ENCODE measurements at regions not wholly inside any gene's neighbourhood (a gene's known extent, or its start where the extent isn't known, plus 50 kb on each side); places are given as distances from the start of the nearest gene placed in this dataset.
"Not testable (repeated sequence)": the region's sequence is repeated elsewhere in the genome, so short reads cannot be mapped to it uniquely, and the experiment has no call there.

DNA sequence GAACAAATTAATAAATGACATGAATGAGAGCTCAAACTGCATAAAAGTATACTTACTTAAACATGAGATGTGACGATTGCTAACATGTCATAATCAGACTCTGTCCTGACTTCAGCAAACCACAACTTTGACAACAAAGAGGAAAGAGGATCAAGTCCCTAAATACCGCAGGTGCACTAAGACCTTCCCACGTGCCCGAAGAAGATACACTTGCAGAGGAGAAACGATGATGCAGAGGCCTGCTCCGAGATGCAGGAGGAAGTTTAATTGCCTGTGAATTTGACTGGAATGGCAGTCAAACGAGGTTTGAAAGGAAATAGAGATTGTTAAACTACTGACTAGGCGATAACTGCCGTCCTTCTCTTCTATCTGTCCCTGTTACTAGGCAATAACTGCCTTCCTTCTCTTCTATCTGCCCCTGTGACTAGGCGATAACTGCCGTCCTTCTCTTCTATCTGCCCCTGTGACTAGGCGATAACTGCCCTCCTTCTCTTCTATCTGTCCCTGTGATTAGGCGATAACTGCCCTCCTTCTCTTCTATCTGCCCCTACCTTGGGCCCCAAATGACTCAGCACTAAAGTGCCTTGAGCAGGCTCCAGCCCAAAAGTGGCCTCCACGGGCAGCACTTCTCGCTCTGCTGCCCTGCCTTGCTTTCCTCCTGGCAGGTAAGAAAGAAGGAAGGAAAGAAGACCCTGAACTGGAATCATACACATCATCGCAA is 2226.0 kb upstream of the DEFB115 start:
- H3K27ac Mint-ChIP-seq (ENCODE audit: low read depth); ATAC-seq (replicated peaks; ENCODE audit: extremely low read depth, poor library complexity, severe bottlenecking): not testable (repeated sequence)
- peaks cover 20% of the 10 kb centered on the region for H3K9me3 Mint-ChIP-seq

DNA sequence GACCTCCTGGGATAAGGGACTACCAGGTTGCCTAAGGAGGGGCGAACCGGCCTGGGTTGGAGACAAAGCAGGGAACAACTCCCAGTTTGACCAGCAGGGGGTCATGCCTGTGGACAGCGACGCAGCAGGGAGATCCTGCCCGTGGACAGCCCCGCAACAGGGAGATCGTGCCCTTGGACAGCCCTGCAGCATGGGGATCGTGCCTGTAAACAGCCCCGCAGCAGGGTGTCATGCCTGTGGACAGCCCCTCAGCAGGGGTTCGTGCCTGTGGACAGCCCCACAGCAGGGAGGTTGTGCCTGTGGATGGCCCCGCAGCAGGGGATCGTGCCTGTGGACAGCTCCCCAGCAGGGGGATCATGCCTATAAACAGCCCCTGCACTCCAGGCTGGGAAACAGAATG is 2213.2 kb upstream of the DEFB115 start:
- not testable (repeated sequence) for H3K27me3 Mint-ChIP-seq; H3K4me3 Mint-ChIP-seq; ATAC-seq (replicated peaks; ENCODE audit: extremely low read depth, poor library complexity, severe bottlenecking); DNase-seq (ENCODE audit: low spot score in 2 of 2); H3K9me3 Mint-ChIP-seq; H3K27ac Mint-ChIP-seq (ENCODE audit: low read depth); H3K4me1 Mint-ChIP-seq; H3K36me3 Mint-ChIP-seq (ENCODE audit: insufficient read depth)

More for the DNA sequence above, 2226.0 kb upstream of the DEFB115 start:
- not testable (repeated sequence) for H3K36me3 Mint-ChIP-seq (ENCODE audit: insufficient read depth); H3K4me3 Mint-ChIP-seq; DNase-seq (ENCODE audit: low spot score in 2 of 2); H3K27me3 Mint-ChIP-seq; H3K4me1 Mint-ChIP-seq

DNA sequence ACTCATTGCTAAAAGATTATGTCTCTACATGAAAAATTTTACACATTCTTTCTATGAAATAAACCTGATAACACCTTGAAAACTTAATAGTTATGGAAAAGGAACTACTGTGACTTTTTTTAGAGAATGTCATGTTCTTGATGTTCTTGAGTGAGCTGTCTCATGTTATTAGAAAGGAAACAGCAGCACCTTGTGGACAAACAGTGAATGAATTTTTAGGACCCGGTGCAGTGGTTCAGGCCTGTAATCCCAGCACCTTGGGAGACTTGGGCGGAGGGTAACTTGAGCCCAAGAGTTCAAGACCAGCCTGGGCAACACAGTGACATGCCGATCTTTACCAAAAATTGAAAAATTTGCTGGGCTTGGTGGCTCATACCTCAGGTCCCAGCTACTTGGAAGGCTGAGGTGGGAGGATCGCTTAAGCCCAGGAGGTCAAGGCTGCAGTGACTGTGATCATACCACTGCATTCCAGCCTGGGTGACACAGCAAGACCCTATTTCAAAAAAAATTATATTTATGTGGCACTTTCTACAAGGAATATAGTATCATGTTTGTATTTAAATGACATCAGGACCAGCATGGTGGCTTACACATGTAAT is 2207.4 kb upstream of the DEFB115 start:
- H3K36me3 Mint-ChIP-seq (ENCODE audit: insufficient read depth); H3K27ac Mint-ChIP-seq (ENCODE audit: low read depth); H3K4me1 Mint-ChIP-seq; ATAC-seq (replicated peaks; ENCODE audit: extremely low read depth, poor library complexity, severe bottlenecking); H3K9me3 Mint-ChIP-seq; DNase-seq (ENCODE audit: low spot score in 2 of 2); H3K27me3 Mint-ChIP-seq; H3K4me3 Mint-ChIP-seq: not testable (repeated sequence)

DNA sequence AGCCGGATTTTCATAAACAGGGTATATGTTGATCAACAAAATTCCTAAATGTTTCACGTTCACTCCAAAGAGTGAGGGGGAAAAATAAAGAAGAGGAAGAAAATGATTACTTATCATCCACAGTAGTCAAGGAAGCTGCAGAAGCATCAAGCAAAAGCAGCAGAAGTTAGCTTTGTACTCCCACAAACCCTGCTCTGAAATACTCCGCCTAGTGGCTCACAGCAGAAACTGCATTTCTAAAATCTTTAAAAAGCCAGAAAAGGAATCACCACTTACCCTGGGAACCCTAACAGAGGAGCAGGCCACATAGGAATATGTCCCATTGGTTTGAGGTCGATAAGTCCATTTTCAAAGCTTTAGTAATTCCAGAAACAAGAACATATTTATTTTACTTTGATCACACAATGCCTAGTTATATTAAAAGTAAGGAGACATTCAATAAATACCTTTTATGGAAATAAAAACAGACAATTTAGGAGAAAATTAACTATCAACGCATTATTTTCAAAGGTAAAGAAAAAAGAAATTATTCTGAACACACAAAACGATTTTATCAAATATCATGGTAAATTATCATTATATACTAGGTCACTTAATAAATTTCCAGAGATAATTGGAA is 2199.5 kb upstream of the DEFB115 start:
- H3K4me3 Mint-ChIP-seq; H3K27ac Mint-ChIP-seq (ENCODE audit: low read depth); H3K27me3 Mint-ChIP-seq; ATAC-seq (replicated peaks; ENCODE audit: extremely low read depth, poor library complexity, severe bottlenecking); DNase-seq (ENCODE audit: low spot score in 2 of 2); H3K9me3 Mint-ChIP-seq; H3K4me1 Mint-ChIP-seq; H3K36me3 Mint-ChIP-seq (ENCODE audit: insufficient read depth): not testable (repeated sequence)

DNA sequence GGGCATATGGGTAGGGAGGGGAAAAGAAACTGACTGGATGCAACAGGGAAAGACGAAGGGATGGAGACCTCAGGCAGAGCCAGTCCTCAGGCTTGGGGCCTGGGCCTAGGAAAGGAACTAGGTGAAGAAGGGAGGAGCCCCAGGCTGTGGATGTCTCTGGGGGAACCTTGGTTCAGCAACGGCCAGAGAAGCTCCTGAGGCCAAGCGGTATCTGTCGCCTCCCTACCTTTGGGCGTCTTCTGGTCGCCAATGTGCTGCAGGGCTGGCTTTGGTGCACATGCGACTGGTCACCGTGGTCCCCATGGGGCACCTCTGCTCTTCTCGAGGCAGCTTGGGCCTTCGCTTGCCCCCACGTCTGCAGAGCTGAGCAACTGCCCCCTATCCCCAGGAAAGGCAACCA is 2195.0 kb upstream of the DEFB115 start:
- not testable (repeated sequence) for H3K27me3 Mint-ChIP-seq; H3K4me3 Mint-ChIP-seq; H3K4me1 Mint-ChIP-seq; DNase-seq (ENCODE audit: low spot score in 2 of 2); H3K27ac Mint-ChIP-seq (ENCODE audit: low read depth); H3K36me3 Mint-ChIP-seq (ENCODE audit: insufficient read depth); ATAC-seq (replicated peaks; ENCODE audit: extremely low read depth, poor library complexity, severe bottlenecking)
- peaks cover 26% of the 10 kb centered on the region for H3K9me3 Mint-ChIP-seq

DNA sequence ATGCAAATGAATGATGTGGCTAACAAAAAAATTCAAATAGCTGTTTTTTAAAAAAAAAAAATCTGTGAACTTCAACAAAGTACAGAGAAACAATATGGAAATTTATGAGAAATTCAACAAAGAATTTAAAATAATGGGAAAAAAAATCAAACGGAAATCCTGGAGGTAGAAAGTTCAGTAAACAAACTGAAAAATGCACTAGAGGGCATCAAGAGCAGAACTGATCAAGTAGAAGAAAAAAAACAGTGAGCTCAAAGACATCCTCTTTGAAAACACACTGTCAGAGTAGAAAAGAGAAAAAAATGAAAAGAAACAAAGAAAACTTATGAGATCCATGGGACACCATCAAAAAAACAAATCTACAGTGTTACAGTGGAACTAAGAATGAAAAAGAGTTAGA is 2191.1 kb upstream of the DEFB115 start:
- not testable (repeated sequence) for H3K27ac Mint-ChIP-seq (ENCODE audit: low read depth)

DNA sequence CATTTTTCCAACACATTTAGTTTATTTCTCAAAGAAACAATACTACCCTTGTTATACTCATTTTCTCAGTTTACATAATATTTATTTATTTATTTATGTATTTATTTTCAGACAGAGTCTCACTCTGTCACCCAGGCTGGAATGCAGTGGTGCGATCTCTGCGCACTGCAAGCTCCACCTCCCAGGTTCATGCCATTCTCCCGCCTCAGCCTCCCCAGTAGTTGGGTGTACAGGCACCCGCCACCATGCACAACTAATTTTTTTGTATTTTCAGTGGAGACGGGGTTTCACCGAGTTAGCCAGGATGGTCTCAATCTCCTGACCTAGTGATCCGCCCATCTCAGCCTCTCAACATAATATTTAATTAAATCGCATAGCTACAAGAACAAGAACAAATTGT is 2183.8 kb upstream of the DEFB115 start:
- DNase-seq (ENCODE audit: low spot score in 2 of 2) = not testable (repeated sequence)
- peaks cover 17% of the 10 kb centered on the region for H3K9me3 Mint-ChIP-seq

More for the DNA sequence above, 2191.1 kb upstream of the DEFB115 start:
- peaks cover 27% of the 10 kb centered on the region for H3K9me3 Mint-ChIP-seq
- not testable (repeated sequence) for ATAC-seq (replicated peaks; ENCODE audit: extremely low read depth, poor library complexity, severe bottlenecking); H3K27me3 Mint-ChIP-seq; DNase-seq (ENCODE audit: low spot score in 2 of 2); H3K4me1 Mint-ChIP-seq; H3K36me3 Mint-ChIP-seq (ENCODE audit: insufficient read depth); H3K4me3 Mint-ChIP-seq

DNA sequence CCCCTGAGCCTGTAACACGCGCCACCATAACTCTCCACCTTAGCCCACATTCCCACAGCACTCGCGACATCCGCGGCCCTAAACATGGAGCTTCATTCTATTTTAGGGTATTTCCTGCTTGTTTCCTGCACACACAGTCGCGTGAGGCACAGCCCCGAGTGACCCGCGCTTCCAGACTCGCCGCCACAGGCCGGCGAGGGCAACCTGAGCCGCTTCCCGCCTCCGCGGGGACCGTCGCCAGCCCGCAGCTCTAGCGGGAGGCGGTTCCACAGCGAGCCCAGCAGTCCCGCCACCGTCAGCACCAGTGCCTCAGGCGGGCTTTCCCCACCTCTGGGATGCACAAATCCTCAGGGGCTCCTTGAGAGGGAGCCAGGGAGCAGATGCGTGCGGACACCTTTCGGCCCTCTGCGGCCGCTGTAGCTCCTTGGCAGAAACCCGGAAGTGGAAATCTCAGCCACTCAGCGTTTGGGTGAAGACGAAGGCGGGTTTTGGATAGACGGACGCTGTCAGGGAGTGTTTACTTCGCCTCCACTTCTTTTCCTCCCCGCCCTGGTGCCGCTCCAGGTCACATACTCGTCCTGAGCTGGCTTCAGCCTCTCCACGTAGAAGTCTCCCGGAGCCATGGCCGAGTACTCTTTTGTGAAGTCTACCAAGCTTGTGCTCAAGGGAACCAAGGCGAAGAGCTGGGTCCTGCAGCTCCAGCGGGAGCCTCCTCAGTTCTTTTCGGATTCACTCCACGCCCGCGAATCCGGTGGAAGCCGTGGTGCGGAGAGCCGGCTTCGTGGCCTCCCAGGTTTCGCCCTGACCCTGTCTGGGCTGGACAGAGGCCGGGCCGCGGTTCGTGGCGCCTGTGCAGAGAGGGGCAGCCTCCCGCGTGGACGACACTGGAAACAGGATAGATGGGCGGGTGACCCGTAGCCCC is 2177.4 kb upstream of the DEFB115 start:
- peak overlapping the region; percentile 17 for H3K27ac Mint-ChIP-seq (ENCODE audit: low read depth)
- no peaks in the 10 kb centered on the region for H3K36me3 Mint-ChIP-seq (ENCODE audit: insufficient read depth)
- peaks cover 41% of the 10 kb centered on the region for H3K9me3 Mint-ChIP-seq
- H3K4me1 Mint-ChIP-seq = no peaks in the 10 kb centered on the region
- peak overlapping the region; percentile 69 for H3K4me3 Mint-ChIP-seq
- H3K27me3 Mint-ChIP-seq = no peaks in the 10 kb centered on the region
- ATAC-seq (replicated peaks; ENCODE audit: extremely low read depth, poor library complexity, severe bottlenecking) = peak; percentile 54
- no peak for DNase-seq (ENCODE audit: low spot score in 2 of 2)

More for the DNA sequence above, 2183.8 kb upstream of the DEFB115 start:
- not testable (repeated sequence) for H3K36me3 Mint-ChIP-seq (ENCODE audit: insufficient read depth); H3K4me1 Mint-ChIP-seq; H3K4me3 Mint-ChIP-seq; H3K27me3 Mint-ChIP-seq; H3K27ac Mint-ChIP-seq (ENCODE audit: low read depth); ATAC-seq (replicated peaks; ENCODE audit: extremely low read depth, poor library complexity, severe bottlenecking)

DNA sequence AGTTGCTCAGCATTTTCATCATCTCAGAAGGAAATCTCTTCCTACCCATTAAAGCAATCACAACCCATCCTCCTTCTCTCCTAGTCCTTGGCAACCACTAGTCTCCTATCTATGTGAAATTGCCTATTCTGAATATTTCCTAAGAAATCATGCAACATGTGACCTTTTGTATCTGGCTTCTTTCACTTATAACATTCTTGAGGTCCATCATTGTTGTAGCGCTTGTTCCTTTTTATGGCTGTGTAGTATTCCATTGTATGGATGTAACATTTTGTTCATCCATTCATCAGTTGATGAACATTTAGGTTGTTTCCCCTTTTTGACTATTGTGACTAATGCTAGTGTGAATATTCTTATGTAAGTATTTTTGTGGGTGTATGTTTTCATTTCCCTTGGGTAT is 2175.8 kb upstream of the DEFB115 start:
- peaks cover 33% of the 10 kb centered on the region for H3K9me3 Mint-ChIP-seq
- not testable (repeated sequence) for DNase-seq (ENCODE audit: low spot score in 2 of 2); H3K4me3 Mint-ChIP-seq; H3K36me3 Mint-ChIP-seq (ENCODE audit: insufficient read depth); H3K27me3 Mint-ChIP-seq; ATAC-seq (replicated peaks; ENCODE audit: extremely low read depth, poor library complexity, severe bottlenecking); H3K4me1 Mint-ChIP-seq; H3K27ac Mint-ChIP-seq (ENCODE audit: low read depth)

DNA sequence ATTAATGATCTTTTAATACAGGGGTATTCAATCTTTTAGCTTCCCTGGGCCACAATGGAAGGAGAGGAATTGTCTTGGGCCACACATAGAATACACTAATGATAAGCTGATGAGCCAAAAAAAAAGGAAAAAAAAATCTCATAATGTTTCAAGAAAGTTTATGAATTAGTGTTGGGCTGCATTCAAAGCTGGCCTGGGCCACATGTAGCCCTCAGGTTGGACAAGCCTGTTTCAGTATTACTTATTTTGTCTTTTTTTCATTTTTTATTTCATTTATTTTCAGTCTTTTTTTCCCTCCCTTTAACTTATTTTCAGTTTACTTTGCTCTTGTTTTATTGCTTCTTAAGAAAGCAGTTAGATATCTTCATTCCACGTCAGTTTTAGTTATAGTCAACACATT is 2171.8 kb upstream of the DEFB115 start:
- Mint-ChIP-seq H3K27me3 (no peaks in the 10 kb centered on the region), H3K27ac (ENCODE audit: low read depth) (no peak overlapping the region), H3K4me3 (no peak overlapping the region), H3K36me3 (ENCODE audit: insufficient read depth) (no peaks in the 10 kb centered on the region), H3K4me1 (peaks cover 4% of the 10 kb centered on the region), H3K9me3 (peaks cover 30% of the 10 kb centered on the region)
- DNase-seq (ENCODE audit: low spot score in 2 of 2) (no peak), ATAC-seq (replicated peaks; ENCODE audit: extremely low read depth, poor library complexity, severe bottlenecking) (no peak)

DNA sequence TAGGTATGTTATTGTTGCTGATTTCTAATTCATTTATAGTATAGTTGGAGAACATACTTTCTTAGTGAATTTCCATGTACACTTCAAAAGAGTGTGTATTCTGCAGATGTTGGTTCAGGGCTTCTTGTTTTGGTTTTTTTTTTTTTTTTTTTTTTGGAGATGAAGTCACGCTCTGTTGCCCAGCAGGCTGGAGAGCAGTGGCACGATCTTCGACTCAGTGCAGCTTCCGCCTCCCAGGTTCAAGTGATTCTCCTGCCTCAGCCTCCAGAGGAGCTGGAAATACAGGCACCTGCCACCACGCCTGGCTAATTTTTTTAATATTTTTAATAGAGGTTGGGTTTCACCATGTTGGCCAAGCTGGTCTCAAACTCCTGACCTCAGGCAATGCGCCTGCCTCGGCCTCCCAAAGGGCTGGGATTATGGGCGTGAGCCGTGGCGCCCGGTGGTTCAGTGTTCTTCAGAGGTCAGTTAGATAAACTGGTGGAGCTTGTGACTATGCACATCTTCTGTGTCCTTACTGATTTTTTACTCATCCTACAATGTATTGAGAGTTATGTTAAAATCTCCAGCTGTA is 2171.2 kb upstream of the DEFB115 start:
- ATAC-seq (replicated peaks; ENCODE audit: extremely low read depth, poor library complexity, severe bottlenecking); H3K4me3 Mint-ChIP-seq; H3K27ac Mint-ChIP-seq (ENCODE audit: low read depth); DNase-seq (ENCODE audit: low spot score in 2 of 2); H3K36me3 Mint-ChIP-seq (ENCODE audit: insufficient read depth); H3K4me1 Mint-ChIP-seq; H3K27me3 Mint-ChIP-seq: not testable (repeated sequence)
- H3K9me3 Mint-ChIP-seq = peaks cover 33% of the 10 kb centered on the region

DNA sequence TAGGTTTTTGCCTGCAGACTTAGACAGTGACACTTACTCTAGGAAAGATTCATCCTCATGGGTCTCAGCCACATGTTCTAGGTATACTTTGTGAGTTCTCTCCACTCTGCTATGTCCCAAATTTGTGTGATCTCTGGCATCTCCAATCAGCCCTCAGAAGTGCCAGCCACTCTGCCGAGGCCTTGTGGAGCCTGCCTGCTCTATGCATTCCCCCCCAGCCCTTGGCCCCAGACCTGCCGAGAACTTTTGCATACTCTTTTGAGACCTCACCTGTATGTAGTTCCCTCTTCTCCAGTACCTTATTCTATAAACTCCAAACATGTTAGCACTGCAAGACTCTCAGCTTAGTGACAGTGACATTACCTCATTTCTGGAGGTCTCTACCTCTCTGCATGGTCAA is 2170.5 kb upstream of the DEFB115 start:
- DNase-seq (ENCODE audit: low spot score in 2 of 2) (no peak), ATAC-seq (replicated peaks; ENCODE audit: extremely low read depth, poor library complexity, severe bottlenecking) (no peak)
- Mint-ChIP-seq H3K9me3 (peaks cover 30% of the 10 kb centered on the region), H3K36me3 (ENCODE audit: insufficient read depth) (no peaks in the 10 kb centered on the region), H3K4me3 (no peak overlapping the region), H3K27me3 (no peaks in the 10 kb centered on the region), H3K4me1 (peaks cover 4% of the 10 kb centered on the region), H3K27ac (ENCODE audit: low read depth) (no peak overlapping the region)

All from central memory CD8-positive, alpha-beta T cell (primary cell).